Small intestine (tissue), 7 donors: ENCODE measurements at regions not wholly inside any gene's neighbourhood (a gene's known extent, or its start where the extent isn't known, plus 50 kb on each side); places are given as distances from the start of the nearest gene placed in this dataset.
"Not testable (repeated sequence)": the region's sequence is repeated elsewhere in the genome, so short reads cannot be mapped to it uniquely, and the experiment has no call there.

Experiments used
- DNase-seq, 2 donors: peaks; one replicate each; pipeline versions ENCODE4 v3.0.0 to v3.0.0-alpha.2; 2013
- FAIRE-seq: peaks from 2 replicates; lab custom pipeline; 2012; peaks lifted over from hg19 to GRCh38; lab: Jason Lieb, UNC
- H3K27ac ChIP-seq, 3 donors: one replicate each; pipeline ENCODE4 v1.5.1; 2013; ENCODE audit warnings: low read length in 2 of 3, mild to moderate bottlenecking in 2 of 3, control low read depth in 1 of 3, inconsistent platforms in 1 of 3, low read depth in 1 of 3, moderate library complexity in 1 of 3
- H3K27me3 ChIP-seq, 3 donors: one replicate each; pipeline ENCODE4 v1.6.1; 2013; ENCODE audit warnings: low read length in 3 of 3, inconsistent platforms in 1 of 3; ENCODE audit not compliant: control insufficient read depth in 3 of 3, insufficient read depth in 3 of 3
- H3K36me3 ChIP-seq, 3 donors: one replicate each; pipeline ENCODE4 v1.6.1; 2013; ENCODE audit warnings: low read length in 3 of 3, inconsistent platforms in 1 of 3, low read depth in 1 of 3, mild to moderate bottlenecking in 1 of 3, moderate library complexity in 1 of 3; ENCODE audit not compliant: control insufficient read depth in 3 of 3, insufficient read depth in 2 of 3
- H3K4me1 ChIP-seq, 3 donors: one replicate each; pipeline ENCODE4 v1.6.1; 2013; ENCODE audit warnings: low read length in 2 of 3, inconsistent platforms in 1 of 3, low read depth in 1 of 3, mild to moderate bottlenecking in 1 of 3, moderate library complexity in 1 of 3; ENCODE audit not compliant: control insufficient read depth in 3 of 3, insufficient read depth in 2 of 3
- H3K4me3 ChIP-seq, 3 donors: one replicate each; pipeline ENCODE4 v1.5.1; 2013; ENCODE audit warnings: low read length in 3 of 3, control low read depth in 1 of 3, inconsistent platforms in 1 of 3, low read depth in 1 of 3, mild to moderate bottlenecking in 1 of 3, moderate library complexity in 1 of 3
- H3K9me3 ChIP-seq, 2 donors: one replicate each; pipeline ENCODE4 v1.6.1; 2013; ENCODE audit warnings: low read depth in 1 of 2, low read length in 1 of 2; ENCODE audit not compliant: control insufficient read depth in 2 of 2, insufficient read depth in 1 of 2
- WGBS, 3 donors: extraction: QIAGEN DNeasy Blood & Tissue Kit; methylation state at CpG; one replicate each; pipeline ENCODE4 v1.1.7; 2013; 5-methylcytosine and 5-hydroxymethylcytosine counted together
- donor health status: healthy with polysubstance abuse.
- donor health status: control.
- donor health status: control.
- donor health status: Bipolar disorder and iron deficiency.
- donor health status: healthy.

DNA sequence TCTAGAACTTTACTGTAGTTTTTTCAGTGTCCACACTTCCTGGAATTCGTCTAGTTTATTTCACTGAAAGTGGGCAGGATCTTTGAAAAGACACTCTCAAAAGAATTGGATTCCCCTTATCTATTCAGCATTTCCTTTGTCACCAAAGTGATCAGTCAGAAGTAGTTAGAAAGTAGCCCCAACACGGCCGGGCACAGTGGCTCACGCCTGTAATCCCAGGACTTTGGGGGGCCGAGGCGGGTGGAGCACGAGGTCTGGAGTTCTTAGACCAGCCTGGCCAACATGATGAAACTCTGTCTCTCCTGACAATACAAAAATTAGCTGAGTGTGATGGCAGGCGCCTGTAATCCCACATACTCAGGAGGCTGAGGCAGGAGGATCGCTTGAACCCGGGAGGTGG is 69.0 kb upstream of the KMT2C start:
- 84 to 86% (median 85%) methylated on average over 10 of the region's 10 CpGs for WGBS, 3 donors
- no peak for FAIRE-seq
- no peak for DNase-seq
- Histone ChIP-seq H3K9me3 (no peaks in the 10 kb centered on the region), H3K4me1 (no peaks in the 10 kb centered on the region), H3K27ac (no peak overlapping the region), H3K4me3 (no peak overlapping the region), H3K27me3 (no peaks in the 10 kb centered on the region), H3K36me3 (no peaks in the 10 kb centered on the region)

DNA sequence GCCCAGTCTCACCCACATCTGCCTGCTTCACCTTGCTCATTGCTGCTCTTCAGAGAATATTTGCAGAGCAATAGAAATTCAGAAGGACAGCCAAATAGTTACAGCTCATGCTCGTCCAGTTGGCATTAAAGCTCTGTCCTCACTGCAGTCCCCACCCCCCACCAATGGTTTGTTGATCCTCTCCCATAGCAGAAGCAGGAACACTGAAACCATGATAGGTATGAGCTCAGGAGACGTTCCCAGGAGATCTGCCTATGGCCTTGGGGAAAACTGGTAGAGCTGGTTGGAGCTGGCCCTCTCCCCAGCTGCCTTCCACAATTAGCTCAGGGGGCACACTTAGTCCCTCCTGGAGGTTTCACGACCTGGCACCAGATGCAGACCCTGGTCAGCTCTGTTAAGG is 68.6 kb upstream of the KMT2C start:
- no peaks in the 10 kb centered on the region for H3K4me1 ChIP-seq
- H3K27ac ChIP-seq: no peak overlapping the region
- whole genome bisulfite sequencing, 3 donors: 18 to 40% (median 38%) methylated on average over 3 of the region's 3 CpGs
- H3K9me3 ChIP-seq: no peaks in the 10 kb centered on the region
- DNase-seq (no peak), FAIRE-seq (no peak)
- no peak overlapping the region for H3K4me3 ChIP-seq
- H3K36me3 ChIP-seq: no peaks in the 10 kb centered on the region
- no peaks in the 10 kb centered on the region for H3K27me3 ChIP-seq

DNA sequence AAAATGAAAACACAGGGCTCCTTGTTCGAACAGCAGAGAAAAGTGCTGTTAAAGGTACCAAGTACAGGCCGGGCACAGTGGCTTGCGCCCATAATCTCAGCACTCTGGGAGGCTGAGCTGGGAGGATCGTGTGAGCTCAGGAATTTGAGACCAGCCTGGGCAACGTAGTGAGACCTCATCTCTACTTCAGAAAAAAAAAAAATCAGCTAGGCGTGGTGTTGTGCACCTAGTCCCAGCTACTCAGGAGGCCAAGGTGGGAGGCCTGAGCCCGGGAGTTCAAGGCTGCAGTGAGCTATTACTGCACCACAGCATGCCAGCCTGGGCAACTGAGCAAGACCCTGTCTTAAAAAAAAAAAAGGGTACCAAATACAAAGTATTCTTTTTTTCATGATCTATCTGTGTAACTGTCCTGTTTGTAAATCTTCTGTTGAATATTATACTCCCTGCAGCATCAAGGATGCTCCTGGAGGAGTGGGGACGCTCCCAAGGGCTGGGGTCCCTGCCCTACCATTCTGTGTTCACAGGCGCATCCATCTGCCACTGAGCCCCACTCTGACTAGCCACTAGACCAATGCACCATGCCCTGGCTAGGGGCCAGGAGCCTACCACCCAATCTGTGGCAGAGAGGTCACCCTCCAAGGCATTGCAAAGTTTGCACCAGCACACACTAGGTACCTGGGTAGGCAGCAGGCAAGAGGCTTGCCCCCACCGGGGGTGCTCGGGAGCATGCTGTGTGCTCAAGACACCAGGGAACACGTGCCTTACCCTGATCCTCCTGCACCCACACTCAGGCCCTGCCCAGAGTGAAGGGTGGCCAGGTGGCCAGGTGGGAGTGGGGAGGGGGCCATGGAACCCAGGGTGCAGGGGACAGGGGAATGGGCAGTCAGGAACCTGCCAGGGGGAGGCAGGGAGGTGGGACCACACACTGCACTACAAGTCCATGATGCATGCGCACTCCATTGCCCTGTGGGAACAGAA is 67.3 kb upstream of the KMT2C start:
- FAIRE-seq: no peak
- H3K4me1 ChIP-seq: no peaks in the 10 kb centered on the region
- 81 to 85% (median 81%) methylated on average over 13 of the region's 13 CpGs for WGBS, 3 donors
- no peaks in the 10 kb centered on the region for H3K36me3 ChIP-seq
- no peaks in the 10 kb centered on the region for H3K27me3 ChIP-seq
- H3K27ac ChIP-seq: no peak overlapping the region
- no peaks in the 10 kb centered on the region for H3K9me3 ChIP-seq
- no peak for DNase-seq
- no peak overlapping the region for H3K4me3 ChIP-seq

DNA sequence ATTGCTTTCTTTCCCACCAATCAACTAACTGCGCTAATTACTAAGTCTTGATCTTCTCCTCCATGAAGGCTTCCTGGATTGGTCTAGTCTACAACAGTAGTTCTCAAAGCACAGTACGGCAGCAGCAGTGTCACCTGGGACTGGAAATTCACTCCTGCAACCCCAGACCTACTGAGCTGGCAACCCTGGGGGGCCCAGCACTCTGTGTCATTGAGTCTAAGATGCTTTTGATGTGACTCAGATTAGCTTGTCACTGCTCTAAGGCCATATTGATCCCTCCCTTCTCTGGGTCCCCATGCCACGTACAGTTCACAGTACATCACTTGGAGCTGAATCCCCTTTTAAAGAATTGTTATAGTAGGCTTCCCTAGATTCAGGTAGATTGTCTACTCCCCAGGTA is 65.7 kb upstream of the KMT2C start:
- H3K36me3 ChIP-seq: no peaks in the 10 kb centered on the region
- no peak for FAIRE-seq
- no peak overlapping the region for H3K27ac ChIP-seq
- no peak overlapping the region for H3K4me3 ChIP-seq
- no peaks in the 10 kb centered on the region for H3K27me3 ChIP-seq
- no peaks in the 10 kb centered on the region for H3K9me3 ChIP-seq
- WGBS, 3 donors: 89 to 95% (median 90%) methylated on average over 3 of the region's 3 CpGs
- no peak for DNase-seq
- H3K4me1 ChIP-seq: no peaks in the 10 kb centered on the region

DNA sequence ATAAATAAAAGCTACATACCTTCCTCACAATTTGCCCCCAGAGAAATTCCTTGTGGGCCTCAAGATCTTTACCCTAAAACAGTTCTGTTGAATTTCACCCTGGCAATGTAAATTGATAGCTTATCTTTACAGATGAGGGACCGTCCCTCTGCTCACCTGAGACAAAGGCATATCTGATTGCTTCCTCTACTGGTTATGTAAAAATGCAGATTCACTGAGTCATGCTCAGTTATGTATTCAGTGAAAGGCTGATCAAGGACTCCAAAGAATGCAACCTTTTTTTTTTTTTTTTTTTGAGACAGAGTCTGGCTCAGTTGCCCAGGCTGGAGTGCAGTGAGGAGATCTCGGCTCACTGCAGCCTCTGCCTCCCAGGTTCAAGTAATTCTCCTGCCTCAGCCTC is 64.2 kb upstream of the KMT2C start:
- H3K4me3 ChIP-seq, H3K4me1 ChIP-seq, FAIRE-seq, H3K36me3 ChIP-seq, DNase-seq, H3K9me3 ChIP-seq, H3K27ac ChIP-seq, H3K27me3 ChIP-seq: not testable (repeated sequence)
- WGBS, 3 donors: 55 to 69% (median 66%) methylated on average over 2 of the region's 2 CpGs

DNA sequence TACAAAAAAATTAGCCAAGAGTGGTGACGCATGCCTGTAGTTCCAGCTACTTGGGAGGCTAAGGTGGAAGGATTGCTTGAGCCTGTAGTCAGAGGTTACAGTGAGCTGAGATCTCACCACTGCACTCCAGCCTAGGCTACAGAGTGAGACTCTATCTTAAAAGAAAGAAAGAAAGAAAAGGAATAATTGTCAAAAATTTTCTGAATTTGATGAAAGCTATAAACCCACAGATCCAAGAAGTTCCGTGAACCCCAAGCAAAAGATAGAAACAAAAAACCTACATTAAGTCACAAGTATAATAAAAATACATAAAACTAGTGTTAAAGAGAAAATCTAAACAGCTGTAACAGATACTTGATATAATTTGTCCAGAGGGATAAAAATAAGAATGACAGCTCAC is 60.1 kb upstream of the KMT2C start:
- DNase-seq (no peak), FAIRE-seq (no peak)
- peaks cover 0 to 3% (median 0%) of the 10 kb centered on the region in 3 donors for H3K27me3 ChIP-seq
- H3K9me3 ChIP-seq: peaks cover 0 to 4% of the 10 kb centered on the region in 2 donors
- H3K4me3 ChIP-seq: no peak overlapping the region
- WGBS, 3 donors: 78 to 97% (median 78%) methylated on average over 2 of the region's 2 CpGs
- no peak overlapping the region for H3K27ac ChIP-seq
- no peaks in the 10 kb centered on the region for H3K4me1 ChIP-seq
- no peaks in the 10 kb centered on the region for H3K36me3 ChIP-seq

DNA sequence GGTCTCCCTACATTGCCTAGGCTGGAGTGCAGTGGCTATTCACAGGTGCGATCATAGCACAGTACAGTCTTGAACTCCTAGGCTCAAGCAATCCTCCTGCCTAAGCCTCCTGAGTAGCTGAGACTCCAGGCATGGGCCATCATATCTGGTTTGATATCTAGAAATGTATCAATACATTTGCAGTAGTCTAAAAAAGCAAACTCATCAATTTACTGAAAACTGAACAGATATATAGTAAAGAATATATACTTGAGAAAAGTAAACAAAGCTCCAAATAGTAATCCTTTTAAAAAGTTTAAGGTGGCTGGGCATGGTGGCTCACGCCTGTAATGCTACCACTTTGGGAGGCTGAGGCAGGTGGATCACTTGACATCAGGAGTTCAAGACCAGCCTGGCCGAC is 57.1 kb upstream of the KMT2C start:
- no peak for DNase-seq
- no peak overlapping the region for H3K4me3 ChIP-seq
- WGBS, 3 donors: 90 to 93% (median 91%) methylated on average over 3 of the region's 3 CpGs

DNA sequence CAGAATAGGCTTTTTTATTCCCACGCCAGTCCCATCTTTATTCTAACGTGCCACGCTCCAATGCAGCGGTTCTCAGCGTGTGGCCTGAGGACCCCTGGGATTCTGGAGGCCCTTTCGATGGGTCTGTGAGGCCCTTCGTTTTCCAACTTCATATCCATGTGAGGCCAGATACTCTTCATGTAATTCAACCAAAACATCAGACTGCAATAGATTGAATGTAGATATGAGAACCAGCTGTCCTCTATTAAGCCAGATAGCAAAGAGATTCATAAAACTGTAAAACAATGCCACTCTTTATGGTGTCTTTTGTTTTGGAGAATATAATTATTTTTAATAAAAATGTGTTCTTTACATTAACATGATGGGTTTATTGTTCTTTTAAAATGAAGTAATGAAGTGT is 53.2 kb upstream of the KMT2C start:
- H3K4me3 ChIP-seq: no peak overlapping the region
- DNase-seq (no peak), FAIRE-seq (no peak)
- H3K36me3 ChIP-seq: no peaks in the 10 kb centered on the region
- H3K9me3 ChIP-seq: no peaks in the 10 kb centered on the region
- H3K4me1 ChIP-seq: no peaks in the 10 kb centered on the region
- WGBS, 3 donors: 86 to 87% (median 86%) methylated on average over 7 of the region's 7 CpGs
- H3K27me3 ChIP-seq: peaks cover 0 to 3% (median 0%) of the 10 kb centered on the region in 3 donors
- no peak overlapping the region for H3K27ac ChIP-seq

More for the DNA sequence above, 57.1 kb upstream of the KMT2C start:
- H3K27ac ChIP-seq: no peak overlapping the region
- no peak for FAIRE-seq
- H3K36me3 ChIP-seq: no peaks in the 10 kb centered on the region
- H3K27me3 ChIP-seq: peaks cover 0 to 3% (median 0%) of the 10 kb centered on the region in 3 donors
- peaks cover 0 to 4% of the 10 kb centered on the region in 2 donors for H3K9me3 ChIP-seq
- no peaks in the 10 kb centered on the region for H3K4me1 ChIP-seq
